ENCODE measurements at regions not wholly inside any gene's neighbourhood (a gene's known extent, or its start where the extent isn't known, plus 50 kb on each side); places are given as distances from the start of the nearest gene placed in this dataset.

- peaks cover 0 to 3% (median 0%) of the 10 kb centered on the region in 12 donors for H3K4me1 ChIP-seq
- H3K36me3 ChIP-seq, result no peaks in the 10 kb centered on the region
- ATAC-seq, result no peak
- intact Hi-C loops (cut with DNase I), result loop anchor here in 5 of 10 donors (2.0 to 5.0 kb wide), 3 partner anchors 291 to 295 kb away; no protein-coding TSS in a partner anchor
- H3K27ac ChIP-seq, result no peak overlapping the region
- H3K4me3 ChIP-seq, result no peak overlapping the region
- peaks cover 0 to 3% (median 0%) of the 10 kb centered on the region in 9 donors for H3K27me3 ChIP-seq
- DNase-seq, result no peak
- WGBS, 4 donors, result 78 to 81% (median 79%) methylated on average over 4 of the region's 4 CpGs
- no peaks in the 10 kb centered on the region for H3K9me3 ChIP-seq
- TF ChIP-seq POLR2A (IDR thresholded peaks at IDR 0.05) (no peak), CTCF (IDR thresholded peaks at IDR 0.05) (no peak)
Measured at GRCh38 chr2:60706021-60706420, 50.0 kb upstream of the PAPOLG start.
